ENCODE measurements at regions not wholly inside any gene's neighbourhood (a gene's known extent, or its start where the extent isn't known, plus 50 kb on each side); places are given as distances from the start of the nearest gene placed in this dataset.

GRCh38 chr2:190742431-190742830 is 93.5 kb downstream of the NAB1 start:
- ChIA-PET CTCF (no interaction called here), POLR2A (ENCODE audit: unreplicated experiment) (no interaction called here)
- Histone ChIP-seq H3K4me1 (ENCODE audit: insufficient read depth, low read length) (no peaks in the 10 kb centered on the region), H3K36me3 (ENCODE audit: low read depth, low read length) (no peaks in the 10 kb centered on the region), H3K4me2 (ENCODE audit: low read length) (no peak overlapping the region), H3K27ac (ENCODE audit: low read length) (no peak overlapping the region), H3K27me3 (ENCODE audit: low read length) (no peaks in the 10 kb centered on the region), H3F3A (ENCODE audit: low read length, unreplicated experiment) (no peaks in the 10 kb centered on the region), H3K9me2 (replicated peaks; ENCODE audit: low read length) (0 out of 2 replicates have a peak, but pooled peaks cover 4% of the 10 kb centered on the region), H3K9ac (ENCODE audit: low read length) (no peak overlapping the region), H3K79me2 (ENCODE audit: low read length) (no peaks in the 10 kb centered on the region), H3K9me3 (ENCODE audit: low read length) (no peaks in the 10 kb centered on the region), H3K4me3 (ENCODE audit: low read length) (no peak overlapping the region), H4K20me1 (ENCODE audit: low read length) (no peaks in the 10 kb centered on the region), H2AFZ (ENCODE audit: low read length) (peak overlapping the region; percentile 54; the same call in 1 of the 2 replicates)
- DNase-seq = no peak
- no peak for ATAC-seq
- TF ChIP-seq EZH2 (IDR thresholded peaks at IDR 0.05; ENCODE audit: low read length, unreplicated experiment) (no peak), EZH2phosphoT487 (IDR thresholded peaks at IDR 0.05; ENCODE audit: borderline replicate concordance, low read length) (no peak)
- TF ChIP-seq, protein P1, sequence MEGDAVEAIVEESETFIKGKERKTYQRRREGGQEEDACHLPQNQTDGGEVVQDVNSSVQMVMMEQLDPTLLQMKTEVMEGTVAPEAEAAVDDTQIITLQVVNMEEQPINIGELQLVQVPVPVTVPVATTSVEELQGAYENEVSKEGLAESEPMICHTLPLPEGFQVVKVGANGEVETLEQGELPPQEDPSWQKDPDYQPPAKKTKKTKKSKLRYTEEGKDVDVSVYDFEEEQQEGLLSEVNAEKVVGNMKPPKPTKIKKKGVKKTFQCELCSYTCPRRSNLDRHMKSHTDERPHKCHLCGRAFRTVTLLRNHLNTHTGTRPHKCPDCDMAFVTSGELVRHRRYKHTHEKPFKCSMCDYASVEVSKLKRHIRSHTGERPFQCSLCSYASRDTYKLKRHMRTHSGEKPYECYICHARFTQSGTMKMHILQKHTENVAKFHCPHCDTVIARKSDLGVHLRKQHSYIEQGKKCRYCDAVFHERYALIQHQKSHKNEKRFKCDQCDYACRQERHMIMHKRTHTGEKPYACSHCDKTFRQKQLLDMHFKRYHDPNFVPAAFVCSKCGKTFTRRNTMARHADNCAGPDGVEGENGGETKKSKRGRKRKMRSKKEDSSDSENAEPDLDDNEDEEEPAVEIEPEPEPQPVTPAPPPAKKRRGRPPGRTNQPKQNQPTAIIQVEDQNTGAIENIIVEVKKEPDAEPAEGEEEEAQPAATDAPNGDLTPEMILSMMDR (conservative IDR thresholded peaks at IDR 0.05; ENCODE audit: low read depth, low read length) = no peak
- no TSS peak for BruUV-seq (replicated peaks)
- intact Hi-C loops (cut with micrococcal nuclease) = no loop called here

- CTCF ChIA-PET = no interaction called here
These were observed 95.2 kb downstream of the NAB1 start for GRCh38 chr2:190744041-190744440.

GRCh38 chr2:190746971-190747761 is 98.3 kb downstream of the NAB1 start:
- Histone ChIP-seq H3K9me2 (replicated peaks; ENCODE audit: low read length) (0 out of 2 replicates have a peak, but pooled peaks cover 4% of the 10 kb centered on the region), H3K27me3 (ENCODE audit: low read length) (no peaks in the 10 kb centered on the region), H3K4me2 (ENCODE audit: low read length) (no peak overlapping the region), H3K4me1 (ENCODE audit: insufficient read depth, low read length) (no peaks in the 10 kb centered on the region), H3K9ac (ENCODE audit: low read length) (no peak overlapping the region), H3K36me3 (ENCODE audit: low read depth, low read length) (no peaks in the 10 kb centered on the region), H2AFZ (ENCODE audit: low read length) (no peak overlapping the region), H4K20me1 (ENCODE audit: low read length) (no peaks in the 10 kb centered on the region), H3K4me3 (ENCODE audit: low read length) (no peak overlapping the region), H3K27ac (ENCODE audit: low read length) (no peak overlapping the region), H3K79me2 (ENCODE audit: low read length) (no peaks in the 10 kb centered on the region), H3K9me3 (ENCODE audit: low read length) (no peaks in the 10 kb centered on the region), H3F3A (ENCODE audit: low read length, unreplicated experiment) (no peaks in the 10 kb centered on the region)
- TF ChIP-seq EZH2 (IDR thresholded peaks at IDR 0.05; ENCODE audit: low read length, unreplicated experiment) = no peak
- TF ChIP-seq EZH2phosphoT487 (IDR thresholded peaks at IDR 0.05; ENCODE audit: borderline replicate concordance, low read length) = no peak
- TF ChIP-seq, protein P1 (conservative IDR thresholded peaks at IDR 0.05; ENCODE audit: low read depth, low read length) = no peak
- POLR2A ChIA-PET (ENCODE audit: unreplicated experiment) = interaction anchor here (0.6 kb wide), 1 partner anchor 931 kb away, joined by 3 read pairs; the partner anchor contains the start of gene NABP1
- CTCF ChIA-PET = no interaction called here
- intact Hi-C loops (cut with micrococcal nuclease) = no loop called here
- no peak for ATAC-seq
- DNase-seq = no peak
- BruUV-seq (replicated peaks) = no TSS peak

More at GRCh38 chr2:190744041-190744440, 95.2 kb downstream of the NAB1 start:
- no peak for DNase-seq
- Histone ChIP-seq H3K9me3 (ENCODE audit: low read length) (no peaks in the 10 kb centered on the region), H2AFZ (ENCODE audit: low read length) (no peak overlapping the region), H3K36me3 (ENCODE audit: low read depth, low read length) (no peaks in the 10 kb centered on the region), H3K27me3 (ENCODE audit: low read length) (no peaks in the 10 kb centered on the region), H3K4me2 (ENCODE audit: low read length) (no peak overlapping the region), H3K4me1 (ENCODE audit: insufficient read depth, low read length) (no peaks in the 10 kb centered on the region), H3K27ac (ENCODE audit: low read length) (no peak overlapping the region), H4K20me1 (ENCODE audit: low read length) (no peaks in the 10 kb centered on the region), H3K4me3 (ENCODE audit: low read length) (no peak overlapping the region), H3K9me2 (replicated peaks; ENCODE audit: low read length) (0 out of 2 replicates have a peak, but pooled peaks cover 4% of the 10 kb centered on the region), H3K9ac (ENCODE audit: low read length) (no peak overlapping the region), H3K79me2 (ENCODE audit: low read length) (no peaks in the 10 kb centered on the region), H3F3A (ENCODE audit: low read length, unreplicated experiment) (no peaks in the 10 kb centered on the region)
- TF ChIP-seq EZH2 (IDR thresholded peaks at IDR 0.05; ENCODE audit: low read length, unreplicated experiment) = no peak
- ATAC-seq = no peak
- no TSS peak for BruUV-seq (replicated peaks)
- intact Hi-C loops (cut with micrococcal nuclease) = no loop called here
- POLR2A ChIA-PET (ENCODE audit: unreplicated experiment) = no interaction called here
